ENCODE measurements at regions not wholly inside any gene's neighbourhood (a gene's known extent, or its start where the extent isn't known, plus 50 kb on each side); places are given as distances from the start of the nearest gene placed in this dataset.

DNA sequence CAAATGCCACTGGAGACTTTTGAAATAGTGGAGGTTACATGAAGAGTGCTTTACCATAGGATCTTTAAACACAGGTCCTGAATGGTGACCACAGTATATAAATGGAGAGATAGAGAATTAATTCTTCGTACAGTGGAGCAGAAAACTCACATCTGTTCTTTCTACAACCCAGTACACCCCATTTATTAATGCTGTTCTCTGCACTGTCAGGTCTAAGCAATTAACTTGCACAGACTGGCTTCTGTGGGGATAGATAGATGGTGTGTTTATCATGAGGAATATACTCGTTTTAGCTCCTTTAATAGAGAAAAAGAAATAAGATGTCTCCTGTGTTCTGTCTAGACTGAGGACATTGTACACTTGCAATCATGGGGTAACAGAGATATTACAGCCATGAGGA is 494.3 kb downstream of the TRHDE start:
- Histone ChIP-seq H3K9me3 (peaks cover 0 to 4% (median 0%) of the 10 kb centered on the region in 4 donors), H3K36me3 (no peaks in the 10 kb centered on the region), H3K4me3 (no peak overlapping the region), H3K27ac (no peak overlapping the region), H3K4me1 (no peaks in the 10 kb centered on the region), H3K27me3 (no peaks in the 10 kb centered on the region)
- DNase-seq (ENCODE audit: low spot score in 2 of 2): no peak
- WGBS, 2 donors: 58 to 64% methylated on average over 2 of the region's 2 CpGs
- TF ChIP-seq EP300 (IDR thresholded peaks at IDR 0.05): no peak
- TF ChIP-seq POLR2A (IDR thresholded peaks at IDR 0.05): no peak
- TF ChIP-seq, protein P1, sequence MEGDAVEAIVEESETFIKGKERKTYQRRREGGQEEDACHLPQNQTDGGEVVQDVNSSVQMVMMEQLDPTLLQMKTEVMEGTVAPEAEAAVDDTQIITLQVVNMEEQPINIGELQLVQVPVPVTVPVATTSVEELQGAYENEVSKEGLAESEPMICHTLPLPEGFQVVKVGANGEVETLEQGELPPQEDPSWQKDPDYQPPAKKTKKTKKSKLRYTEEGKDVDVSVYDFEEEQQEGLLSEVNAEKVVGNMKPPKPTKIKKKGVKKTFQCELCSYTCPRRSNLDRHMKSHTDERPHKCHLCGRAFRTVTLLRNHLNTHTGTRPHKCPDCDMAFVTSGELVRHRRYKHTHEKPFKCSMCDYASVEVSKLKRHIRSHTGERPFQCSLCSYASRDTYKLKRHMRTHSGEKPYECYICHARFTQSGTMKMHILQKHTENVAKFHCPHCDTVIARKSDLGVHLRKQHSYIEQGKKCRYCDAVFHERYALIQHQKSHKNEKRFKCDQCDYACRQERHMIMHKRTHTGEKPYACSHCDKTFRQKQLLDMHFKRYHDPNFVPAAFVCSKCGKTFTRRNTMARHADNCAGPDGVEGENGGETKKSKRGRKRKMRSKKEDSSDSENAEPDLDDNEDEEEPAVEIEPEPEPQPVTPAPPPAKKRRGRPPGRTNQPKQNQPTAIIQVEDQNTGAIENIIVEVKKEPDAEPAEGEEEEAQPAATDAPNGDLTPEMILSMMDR (IDR thresholded peaks at IDR 0.05): no peak

DNA sequence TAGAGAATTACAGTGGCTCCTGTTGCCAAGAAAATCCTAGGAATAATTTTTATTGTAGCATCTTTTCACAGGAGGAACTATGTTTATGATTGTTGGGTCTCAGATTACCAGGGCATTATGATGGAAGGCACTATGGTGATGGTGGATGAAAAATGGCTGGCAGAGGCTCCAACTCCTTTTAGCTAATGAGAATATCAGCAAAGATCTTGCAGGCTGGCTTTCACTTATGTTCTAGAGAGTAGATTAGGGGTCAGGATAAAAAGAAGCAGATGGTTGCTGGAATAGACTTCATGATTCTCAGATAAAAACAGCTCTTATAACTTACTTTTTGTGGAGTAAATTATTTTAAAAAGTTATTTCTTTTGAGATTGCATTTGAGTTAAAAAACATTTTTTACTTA is 501.9 kb downstream of the TRHDE start:
- TF ChIP-seq POLR2A (IDR thresholded peaks at IDR 0.05) (no peak), EP300 (IDR thresholded peaks at IDR 0.05) (no peak)
- TF ChIP-seq, protein P1 (IDR thresholded peaks at IDR 0.05): no peak

DNA sequence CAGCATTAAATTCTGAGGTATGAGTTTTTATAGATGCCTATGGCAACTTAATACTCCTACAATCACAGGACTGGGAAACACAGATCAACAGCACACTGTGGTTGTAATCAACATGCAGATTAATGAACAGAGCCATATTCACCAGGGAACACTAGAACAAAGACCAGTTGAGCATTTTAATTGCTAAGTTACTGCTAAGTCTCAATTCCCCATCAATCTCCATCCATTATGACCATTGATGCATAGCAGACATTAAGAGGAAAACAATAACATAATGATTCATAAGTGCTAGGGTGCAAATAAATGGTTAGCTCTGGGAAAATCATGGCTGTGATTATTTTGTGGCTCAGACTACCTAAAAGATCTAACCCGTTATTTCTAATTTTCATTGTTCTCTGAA is 505.6 kb downstream of the TRHDE start:
- no peak for DNase-seq (ENCODE audit: low spot score in 2 of 2)
- Histone ChIP-seq H3K27me3 (no peaks in the 10 kb centered on the region), H3K4me3 (no peak overlapping the region), H3K27ac (no peak overlapping the region), H3K36me3 (no peaks in the 10 kb centered on the region), H3K4me1 (no peaks in the 10 kb centered on the region), H3K9me3 (no peaks in the 10 kb centered on the region)
- 63 to 72% methylated on average over 1 of the region's 1 CpG for WGBS, 2 donors
- TF ChIP-seq EP300 (IDR thresholded peaks at IDR 0.05) (no peak), POLR2A (IDR thresholded peaks at IDR 0.05) (no peak)
- TF ChIP-seq, protein P1 (IDR thresholded peaks at IDR 0.05): no peak

More for the DNA sequence above, 501.9 kb downstream of the TRHDE start:
- H3K4me3 ChIP-seq: no peak overlapping the region
- no peaks in the 10 kb centered on the region for H3K9me3 ChIP-seq
- H3K36me3 ChIP-seq: no peaks in the 10 kb centered on the region
- H3K4me1 ChIP-seq: no peaks in the 10 kb centered on the region
- DNase-seq (ENCODE audit: low spot score in 2 of 2): no peak
- no peaks in the 10 kb centered on the region for H3K27me3 ChIP-seq
- H3K27ac ChIP-seq: no peak overlapping the region

DNA sequence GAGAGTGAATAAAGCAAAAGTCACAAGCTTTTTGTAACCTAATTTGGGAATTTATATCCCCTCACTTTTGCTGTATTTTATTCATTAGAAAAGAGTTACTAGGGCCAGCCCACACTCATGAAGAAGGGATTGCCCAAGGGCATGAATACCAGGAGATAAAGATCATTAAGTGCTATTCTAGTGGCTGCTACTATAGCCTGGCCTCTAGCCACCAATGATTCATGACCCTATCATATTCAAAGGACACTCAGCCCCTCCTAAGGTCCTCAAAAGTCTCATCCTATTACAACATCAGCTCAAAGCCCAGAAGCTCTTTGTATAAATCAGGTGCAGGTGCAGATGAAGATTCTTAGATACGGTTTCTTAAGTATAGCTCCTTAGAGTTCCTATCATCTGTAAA is 518.1 kb downstream of the TRHDE start:
- no peak overlapping the region for H3K27ac ChIP-seq
- H3K4me1 ChIP-seq: no peaks in the 10 kb centered on the region
- H3K4me3 ChIP-seq: no peak overlapping the region
- TF ChIP-seq POLR2A (IDR thresholded peaks at IDR 0.05): no peak
- TF ChIP-seq EP300 (IDR thresholded peaks at IDR 0.05): no peak
- peaks cover 0 to 10% (median 0%) of the 10 kb centered on the region in 4 donors for H3K9me3 ChIP-seq
- DNase-seq (ENCODE audit: low spot score in 2 of 2): no peak
- no peaks in the 10 kb centered on the region for H3K27me3 ChIP-seq
- H3K36me3 ChIP-seq: no peaks in the 10 kb centered on the region
- 72 to 74% methylated on average over 1 of the region's 1 CpG for WGBS, 2 donors

DNA sequence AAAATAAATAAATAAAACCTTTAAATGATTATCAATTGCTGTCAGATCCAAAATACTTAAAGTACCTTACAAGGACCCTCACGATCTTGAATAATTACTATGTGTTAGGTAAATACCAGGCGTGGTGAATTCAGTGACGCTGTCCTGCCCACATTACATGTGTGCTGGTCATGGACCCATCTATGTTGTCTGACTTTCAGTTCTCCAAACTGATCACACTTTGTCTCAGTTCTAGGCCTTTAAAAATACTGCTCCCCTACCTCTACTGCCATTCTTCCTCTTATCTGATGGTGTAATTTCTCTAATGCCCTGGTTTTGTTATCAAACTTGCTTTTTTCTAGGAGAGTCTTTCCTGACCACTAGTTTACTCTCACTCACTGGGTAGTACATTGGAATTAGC is 520.7 kb downstream of the TRHDE start:
- WGBS, 2 donors: 86 to 97% methylated on average over 3 of the region's 3 CpGs
- Histone ChIP-seq H3K27ac (no peak overlapping the region), H3K9me3 (peaks cover 0 to 23% (median 0%) of the 10 kb centered on the region in 4 donors), H3K4me1 (no peaks in the 10 kb centered on the region), H3K4me3 (no peak overlapping the region), H3K27me3 (no peaks in the 10 kb centered on the region), H3K36me3 (no peaks in the 10 kb centered on the region)
- TF ChIP-seq POLR2A (IDR thresholded peaks at IDR 0.05) (no peak), EP300 (IDR thresholded peaks at IDR 0.05) (no peak)
- TF ChIP-seq, protein P1 (IDR thresholded peaks at IDR 0.05): no peak
- DNase-seq (ENCODE audit: low spot score in 2 of 2): no peak

DNA sequence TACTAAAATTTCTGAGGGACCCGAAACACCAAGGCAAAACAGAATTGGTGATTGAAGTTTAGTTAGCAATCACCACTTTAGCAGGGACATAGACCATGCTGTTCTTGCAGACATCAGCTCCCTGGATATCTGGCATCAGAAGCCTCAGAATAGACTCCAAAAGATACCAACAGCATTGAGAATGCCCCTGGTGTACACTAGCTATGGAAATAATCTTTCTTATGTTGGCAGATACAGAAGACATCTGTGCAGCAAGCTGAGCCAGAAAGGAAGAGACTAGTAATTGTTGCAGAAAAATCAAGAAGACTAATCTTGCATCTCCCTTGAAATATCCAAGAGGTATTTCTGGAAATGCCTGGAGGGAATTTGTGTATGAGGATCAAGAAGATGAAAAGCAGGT is 521.6 kb downstream of the TRHDE start:
- Histone ChIP-seq H3K4me3 (no peak overlapping the region), H3K27me3 (no peaks in the 10 kb centered on the region), H3K36me3 (no peaks in the 10 kb centered on the region), H3K27ac (no peak overlapping the region), H3K4me1 (no peaks in the 10 kb centered on the region), H3K9me3 (peaks cover 0 to 23% (median 0%) of the 10 kb centered on the region in 4 donors)
- DNase-seq (ENCODE audit: low spot score in 2 of 2): no peak
- TF ChIP-seq EP300 (IDR thresholded peaks at IDR 0.05) (no peak), POLR2A (IDR thresholded peaks at IDR 0.05) (no peak)
- TF ChIP-seq, protein P1 (IDR thresholded peaks at IDR 0.05): no peak
- WGBS, 2 donors: 83 to 89% methylated on average over 1 of the region's 1 CpG

All from tibial nerve (tissue), 4 donors.